Osteoblast (primary cell): ENCODE measurements at regions not wholly inside any gene's neighbourhood (a gene's known extent, or its start where the extent isn't known, plus 50 kb on each side); places are given as distances from the start of the nearest gene placed in this dataset.

Experiments
- DNase-seq: peaks from one replicate; pipeline ENCODE4 v3.0.0; 2011; ENCODE audit warnings: low spot score, mixed read lengths; ENCODE audit not compliant: insufficient read length; ENCODE audit errors: missing footprints
- H2AFZ ChIP-seq: 2 replicates; pipeline ENCODE4 v1.6.0; 2011; ENCODE audit warnings: mild to moderate bottlenecking, low read length
- H3K27ac ChIP-seq: 2 replicates; pipeline ENCODE4 v1.5.1; 2011; ENCODE audit warnings: mild to moderate bottlenecking, low read depth, low read length, moderate library complexity
- H3K27me3 ChIP-seq: 2 replicates; pipeline ENCODE4 v1.6.0; 2012; ENCODE audit warnings: mild to moderate bottlenecking, control low read depth, inconsistent platforms, low read length, moderate library complexity; ENCODE audit not compliant: insufficient read depth
- H3K36me3 ChIP-seq: 2 replicates; pipeline ENCODE4 v1.5.1; 2011; ENCODE audit warnings: mild to moderate bottlenecking, low read length, control low read depth, moderate library complexity; ENCODE audit not compliant: insufficient read depth
- H3K4me1 ChIP-seq: 2 replicates; pipeline ENCODE4 v1.5.1; 2011; ENCODE audit warnings: mild to moderate bottlenecking, low read length, control low read depth, moderate library complexity; ENCODE audit not compliant: insufficient read depth
- H3K4me2 ChIP-seq: 2 replicates; pipeline ENCODE4 v1.6.0; 2011; ENCODE audit warnings: mild to moderate bottlenecking, low read length; ENCODE audit not compliant: insufficient read depth
- H3K4me3 ChIP-seq: fragments of 200-600 bp; sonication (generic); 3 replicates; pipeline ENCODE4 v1.5.1; 2012; ENCODE audit warnings: mild to moderate bottlenecking, low read length, inconsistent platforms; ENCODE audit not compliant: insufficient read depth
- H3K79me2 ChIP-seq: 2 replicates; pipeline ENCODE4 v1.6.0; 2012; ENCODE audit warnings: mild to moderate bottlenecking, low read length, control low read depth, inconsistent platforms; ENCODE audit not compliant: insufficient read depth
- H3K9me3 ChIP-seq: 2 replicates; pipeline ENCODE4 v1.5.1; 2011; ENCODE audit warnings: low read depth, low read length, control low read depth
- H4K20me1 ChIP-seq: 2 replicates; pipeline ENCODE4 v1.6.0; 2012; ENCODE audit warnings: mild to moderate bottlenecking, low read length, control low read depth; ENCODE audit not compliant: insufficient read depth
- TF ChIP-seq, protein P1 (sequence below): IDR thresholded peaks from 2 replicates; pipeline ENCODE4 v1.5.1; 2011; ENCODE audit warnings: mild to moderate bottlenecking, low read depth, low read length, moderate library complexity; ENCODE audit errors: extremely low read depth

DNA sequence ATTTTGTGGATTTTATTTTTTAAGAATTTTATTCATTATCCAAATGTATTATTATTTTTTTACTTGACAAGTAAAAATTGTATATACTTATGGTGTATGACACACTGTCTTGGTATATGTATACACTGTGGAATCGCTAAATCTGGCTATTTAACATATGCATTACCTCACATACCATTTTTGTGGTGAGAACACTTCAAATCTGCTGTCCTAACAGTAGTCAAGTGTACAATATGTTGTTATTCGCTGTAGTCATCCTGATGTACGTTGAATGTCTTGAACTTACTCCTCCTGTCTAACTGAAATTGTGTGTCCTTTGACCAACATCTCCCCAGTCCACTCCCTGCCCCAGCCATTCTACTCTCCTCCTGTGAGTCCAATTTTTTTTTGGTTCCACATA, 153.2 kb upstream of the PTPRM start:
- no peak overlapping the region for H3K4me3 ChIP-seq
- H3K79me2 ChIP-seq: no peaks in the 10 kb centered on the region
- H3K4me2 ChIP-seq: no peak overlapping the region
- no peaks in the 10 kb centered on the region for H3K27me3 ChIP-seq
- no peaks in the 10 kb centered on the region for H4K20me1 ChIP-seq
- no peaks in the 10 kb centered on the region for H3K36me3 ChIP-seq
- no peaks in the 10 kb centered on the region for H3K9me3 ChIP-seq
- DNase-seq: no peak
- H2AFZ ChIP-seq: no peak overlapping the region
- TF ChIP-seq, protein P1, sequence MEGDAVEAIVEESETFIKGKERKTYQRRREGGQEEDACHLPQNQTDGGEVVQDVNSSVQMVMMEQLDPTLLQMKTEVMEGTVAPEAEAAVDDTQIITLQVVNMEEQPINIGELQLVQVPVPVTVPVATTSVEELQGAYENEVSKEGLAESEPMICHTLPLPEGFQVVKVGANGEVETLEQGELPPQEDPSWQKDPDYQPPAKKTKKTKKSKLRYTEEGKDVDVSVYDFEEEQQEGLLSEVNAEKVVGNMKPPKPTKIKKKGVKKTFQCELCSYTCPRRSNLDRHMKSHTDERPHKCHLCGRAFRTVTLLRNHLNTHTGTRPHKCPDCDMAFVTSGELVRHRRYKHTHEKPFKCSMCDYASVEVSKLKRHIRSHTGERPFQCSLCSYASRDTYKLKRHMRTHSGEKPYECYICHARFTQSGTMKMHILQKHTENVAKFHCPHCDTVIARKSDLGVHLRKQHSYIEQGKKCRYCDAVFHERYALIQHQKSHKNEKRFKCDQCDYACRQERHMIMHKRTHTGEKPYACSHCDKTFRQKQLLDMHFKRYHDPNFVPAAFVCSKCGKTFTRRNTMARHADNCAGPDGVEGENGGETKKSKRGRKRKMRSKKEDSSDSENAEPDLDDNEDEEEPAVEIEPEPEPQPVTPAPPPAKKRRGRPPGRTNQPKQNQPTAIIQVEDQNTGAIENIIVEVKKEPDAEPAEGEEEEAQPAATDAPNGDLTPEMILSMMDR: no peak
- no peaks in the 10 kb centered on the region for H3K4me1 ChIP-seq
- H3K27ac ChIP-seq: no peak overlapping the region

DNA sequence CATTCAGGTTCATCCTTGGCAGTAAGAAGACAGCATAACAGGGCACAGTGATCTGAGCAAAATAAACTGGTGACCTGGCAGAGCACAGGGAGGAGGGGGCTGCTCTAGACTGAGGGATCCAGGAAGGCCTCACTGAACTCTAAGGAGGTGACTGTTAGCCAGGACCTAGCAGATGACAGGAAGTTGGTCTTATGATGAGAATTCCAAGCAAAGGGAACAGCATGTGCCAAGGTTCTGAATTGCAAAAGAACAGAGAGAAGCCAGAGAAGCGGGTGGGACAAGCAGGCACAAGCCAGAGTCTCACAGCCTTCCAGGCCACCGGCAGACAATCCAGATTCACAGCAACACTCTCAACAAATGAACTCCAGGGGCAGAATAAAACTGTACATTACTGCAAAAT, 152.7 kb upstream of the PTPRM start:
- H3K36me3 ChIP-seq: no peaks in the 10 kb centered on the region
- DNase-seq: no peak
- H3K27me3 ChIP-seq: no peaks in the 10 kb centered on the region
- no peak overlapping the region for H3K4me3 ChIP-seq
- no peak overlapping the region for H3K27ac ChIP-seq
- H3K9me3 ChIP-seq: no peaks in the 10 kb centered on the region
- H2AFZ ChIP-seq: no peak overlapping the region
- TF ChIP-seq, protein P1: no peak
- no peaks in the 10 kb centered on the region for H4K20me1 ChIP-seq
- H3K79me2 ChIP-seq: no peaks in the 10 kb centered on the region
- no peak overlapping the region for H3K4me2 ChIP-seq
- H3K4me1 ChIP-seq: no peaks in the 10 kb centered on the region

DNA sequence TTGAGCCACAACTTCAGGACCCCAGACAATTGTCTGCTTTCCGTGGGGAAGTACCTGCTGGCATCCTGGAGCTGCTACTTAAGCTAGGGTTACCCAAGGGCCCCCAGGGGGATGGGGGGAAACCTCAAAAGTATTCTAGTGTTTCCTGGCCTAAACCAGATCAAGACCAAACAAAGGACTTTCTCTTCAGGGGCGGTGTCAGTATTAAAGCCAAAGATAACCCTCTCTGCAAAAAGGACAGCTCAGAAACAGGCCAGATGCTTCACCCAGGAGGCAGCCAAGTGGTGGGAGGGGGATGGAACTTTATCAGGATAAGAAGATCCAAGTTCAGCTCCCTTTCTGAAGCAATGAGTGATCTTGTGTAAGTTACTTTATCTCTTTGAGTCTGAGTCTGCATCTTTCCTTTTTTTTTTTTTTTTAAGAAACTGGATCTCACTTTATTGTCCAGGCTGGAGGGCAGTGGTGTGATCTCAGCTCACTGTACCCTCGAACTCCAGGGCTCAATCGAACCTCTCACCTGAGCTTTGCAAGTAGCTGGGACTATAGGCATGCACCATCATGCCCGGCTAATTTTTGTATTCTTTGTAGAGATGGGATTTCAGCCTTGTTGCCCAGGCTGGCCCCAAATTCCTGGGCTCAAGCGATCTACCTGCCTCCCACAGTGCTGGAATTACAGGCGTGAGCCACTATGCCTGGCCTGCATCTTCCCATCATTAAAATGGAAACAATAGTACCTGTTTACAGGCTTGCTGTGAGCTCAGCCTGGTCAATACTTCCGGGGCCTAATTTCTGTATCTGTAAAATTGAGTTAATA, 151.8 kb upstream of the PTPRM start:
- Histone ChIP-seq H3K9me3 (no peaks in the 10 kb centered on the region), H4K20me1 (no peaks in the 10 kb centered on the region), H3K4me2 (no peak overlapping the region), H3K36me3 (no peaks in the 10 kb centered on the region), H3K79me2 (no peaks in the 10 kb centered on the region), H3K27me3 (no peaks in the 10 kb centered on the region), H3K27ac (no peak overlapping the region), H3K4me3 (no peak overlapping the region), H3K4me1 (no peaks in the 10 kb centered on the region), H2AFZ (no peak overlapping the region)
- TF ChIP-seq, protein P1: no peak
- no peak for DNase-seq

DNA sequence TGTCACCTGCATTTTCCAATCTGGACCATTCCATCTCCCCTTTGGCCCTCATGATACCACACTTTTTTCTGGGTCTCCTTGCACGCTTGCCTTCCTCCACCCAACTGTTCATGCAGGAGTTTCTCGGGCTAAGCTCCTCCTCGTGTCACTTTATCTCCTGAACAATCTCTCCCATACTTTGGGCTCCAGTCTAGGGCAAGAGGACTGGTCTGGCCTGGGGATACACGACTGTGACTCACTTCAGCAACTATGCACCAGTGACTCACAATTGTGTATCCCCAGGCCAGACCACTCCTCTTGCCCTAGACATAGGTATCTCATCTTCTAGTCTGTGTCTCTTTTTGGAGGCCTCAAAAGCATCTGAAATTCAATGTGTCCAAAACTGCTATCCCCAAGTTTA, 149.4 kb upstream of the PTPRM start:
- H2AFZ ChIP-seq: no peak overlapping the region
- H3K4me3 ChIP-seq: no peak overlapping the region
- no peaks in the 10 kb centered on the region for H3K79me2 ChIP-seq
- no peaks in the 10 kb centered on the region for H3K27me3 ChIP-seq
- no peaks in the 10 kb centered on the region for H4K20me1 ChIP-seq
- TF ChIP-seq, protein P1: no peak
- no peak overlapping the region for H3K4me2 ChIP-seq
- no peak overlapping the region for H3K27ac ChIP-seq
- no peaks in the 10 kb centered on the region for H3K9me3 ChIP-seq
- H3K36me3 ChIP-seq: no peaks in the 10 kb centered on the region
- no peaks in the 10 kb centered on the region for H3K4me1 ChIP-seq
- DNase-seq: no peak
